ENCODE measurements at regions not wholly inside any gene's neighbourhood (a gene's known extent, or its start where the extent isn't known, plus 50 kb on each side); places are given as distances from the start of the nearest gene placed in this dataset.

DNA sequence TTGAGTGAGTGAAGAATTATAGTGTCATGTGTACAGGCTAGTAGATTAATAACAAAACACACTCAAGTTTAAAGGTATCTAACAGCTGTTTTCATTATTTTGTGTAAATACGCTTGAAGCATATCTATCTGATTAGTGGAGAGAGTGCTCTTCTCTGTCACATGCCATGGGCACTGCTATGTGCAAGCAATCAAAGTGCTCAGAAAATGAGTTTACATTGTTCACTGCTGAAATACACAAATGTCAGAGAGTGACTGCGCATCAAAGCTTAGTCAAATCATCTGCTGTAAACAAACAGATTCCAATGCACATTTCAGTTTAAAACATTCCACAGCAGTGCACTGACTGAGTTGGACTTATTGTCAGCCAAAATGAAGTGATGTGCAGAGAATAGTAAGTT, 423.4 kb downstream of the ZEB2 start:
- H2AK5ac ChIP-seq (ENCODE audit: insufficient read length, low read length): no peak overlapping the region
- H3K27ac ChIP-seq (ENCODE audit: insufficient read length, low read depth, low read length): no peak overlapping the region
- H3T11ph ChIP-seq (ENCODE audit: low read length): no peak overlapping the region
- no peaks in the 10 kb centered on the region for H3K4me1 ChIP-seq (ENCODE audit: insufficient read depth, low read length)
- peaks cover 3 to 6% of the 10 kb centered on the region in 2 experiments; a peak in 1 of 4 replicates for H3K4me1 Mint-ChIP-seq
- H3K23me2 ChIP-seq (ENCODE audit: insufficient read length, low read depth, low read length, poor library complexity, severe bottlenecking): no peaks in the 10 kb centered on the region
- H2BK5ac ChIP-seq (ENCODE audit: insufficient read length, low read length): no peak overlapping the region
- H2BK20ac ChIP-seq (ENCODE audit: low read depth, low read length, poor library complexity, severe bottlenecking): no peak overlapping the region
- TF ChIP-seq, protein P1, sequence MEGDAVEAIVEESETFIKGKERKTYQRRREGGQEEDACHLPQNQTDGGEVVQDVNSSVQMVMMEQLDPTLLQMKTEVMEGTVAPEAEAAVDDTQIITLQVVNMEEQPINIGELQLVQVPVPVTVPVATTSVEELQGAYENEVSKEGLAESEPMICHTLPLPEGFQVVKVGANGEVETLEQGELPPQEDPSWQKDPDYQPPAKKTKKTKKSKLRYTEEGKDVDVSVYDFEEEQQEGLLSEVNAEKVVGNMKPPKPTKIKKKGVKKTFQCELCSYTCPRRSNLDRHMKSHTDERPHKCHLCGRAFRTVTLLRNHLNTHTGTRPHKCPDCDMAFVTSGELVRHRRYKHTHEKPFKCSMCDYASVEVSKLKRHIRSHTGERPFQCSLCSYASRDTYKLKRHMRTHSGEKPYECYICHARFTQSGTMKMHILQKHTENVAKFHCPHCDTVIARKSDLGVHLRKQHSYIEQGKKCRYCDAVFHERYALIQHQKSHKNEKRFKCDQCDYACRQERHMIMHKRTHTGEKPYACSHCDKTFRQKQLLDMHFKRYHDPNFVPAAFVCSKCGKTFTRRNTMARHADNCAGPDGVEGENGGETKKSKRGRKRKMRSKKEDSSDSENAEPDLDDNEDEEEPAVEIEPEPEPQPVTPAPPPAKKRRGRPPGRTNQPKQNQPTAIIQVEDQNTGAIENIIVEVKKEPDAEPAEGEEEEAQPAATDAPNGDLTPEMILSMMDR (conservative IDR thresholded peaks at IDR 0.05): no peak
- H2BK15ac ChIP-seq (ENCODE audit: low read depth, low read length): no peak overlapping the region
- DNase-seq: no peak
- H4K5ac ChIP-seq (ENCODE audit: insufficient read length, low read depth, low read length): no peak overlapping the region
- no peak overlapping the region for H2BK12ac ChIP-seq (ENCODE audit: insufficient read length, low read depth, low read length)
- H3K4ac ChIP-seq (ENCODE audit: low read depth, low read length): no peak overlapping the region
- no peak overlapping the region for H3K9ac ChIP-seq (ENCODE audit: extremely low read depth, insufficient read length, low read length)
- H3K23ac ChIP-seq (ENCODE audit: insufficient read length, low read depth, low read length): no peak overlapping the region
- WGBS (ENCODE audit: extremely low coverage, insufficient read length, low lambda C conversion rate): no CpG with 5 or more reads among the region's 2 CpGs
- H3K27me3 ChIP-seq (ENCODE audit: insufficient read depth, low read length): no peaks in the 10 kb centered on the region
- H3K27me3 Mint-ChIP-seq (ENCODE audit: low read depth): no peaks in the 10 kb centered on the region
- H3K18ac ChIP-seq (ENCODE audit: insufficient read length, low read depth, low read length): no peak overlapping the region
- no peak overlapping the region for H3K56ac ChIP-seq (ENCODE audit: insufficient read length, low read depth, low read length)
- no peaks in the 10 kb centered on the region for H3K9me3 ChIP-seq (ENCODE audit: control insufficient read depth, low read depth, low read length)
- no peak overlapping the region for H3K27ac Mint-ChIP-seq
- no peak overlapping the region for H2AFZ ChIP-seq (ENCODE audit: low read length)
- H3K4me3 Mint-ChIP-seq: no peak overlapping the region
- no peaks in the 10 kb centered on the region for H3K79me1 ChIP-seq (ENCODE audit: insufficient read depth, low read depth, low read length, poor library complexity, severe bottlenecking)
- no peak overlapping the region for H4K91ac ChIP-seq (ENCODE audit: insufficient read length, low read depth, low read length)
- no peak overlapping the region for H2BK120ac ChIP-seq (ENCODE audit: low read depth, low read length, poor library complexity, severe bottlenecking)
- no peak overlapping the region for H3K14ac ChIP-seq (ENCODE audit: insufficient read depth, low read length)
- no peaks in the 10 kb centered on the region for H3K79me2 ChIP-seq (ENCODE audit: insufficient read depth, low read length)
- no peaks in the 10 kb centered on the region for H4K20me1 ChIP-seq (ENCODE audit: control insufficient read depth, insufficient read depth, insufficient read length)
- H4K8ac ChIP-seq (replicated peaks; ENCODE audit: insufficient read length, low read depth, low read length): no peak overlapping the region
- H3K36me3 Mint-ChIP-seq (ENCODE audit: insufficient read depth in 1 of 3, low read depth in 3 of 3): peaks cover 0 to 2% (median 0%) of the 10 kb centered on the region in 3 experiments; a peak in 2 of 7 replicates
- no peak overlapping the region for H3K4me2 ChIP-seq (ENCODE audit: insufficient read depth, insufficient read length, low read length)
- H3K9me3 Mint-ChIP-seq: peaks cover 3% of the 10 kb centered on the region in 2 experiments; a peak in 2 of 5 replicates

Data from H9 (cell line).